ENCODE measurements at regions not wholly inside any gene's neighbourhood (a gene's known extent, or its start where the extent isn't known, plus 50 kb on each side); places are given as distances from the start of the nearest gene placed in this dataset.

- no peak for DNase-seq (ENCODE audit: low spot score)
Measured at GRCh38 chr3:103906304-103906703, 1460.4 kb upstream of the ALCAM start.

GRCh38 chr3:103906808-103907207 is 1459.9 kb upstream of the ALCAM start:
- peak; percentile 21 for DNase-seq (ENCODE audit: low spot score)

- no peak for DNase-seq (ENCODE audit: low spot score)
Measured at GRCh38 chr3:103907567-103907966, 1459.1 kb upstream of the ALCAM start.

- no peak for DNase-seq (ENCODE audit: low spot score)
Measured at GRCh38 chr3:103909395-103909794, 1457.3 kb upstream of the ALCAM start.

GRCh38 chr3:103918336-103918735 is 1448.4 kb upstream of the ALCAM start:
- DNase-seq (ENCODE audit: low spot score), result no peak

GRCh38 chr3:103919327-103919726 is 1447.4 kb upstream of the ALCAM start:
- no peak for DNase-seq (ENCODE audit: low spot score)

GRCh38 chr3:103923907-103924306 is 1442.8 kb upstream of the ALCAM start:
- no peak for DNase-seq (ENCODE audit: low spot score)

GRCh38 chr3:103924544-103924943 is 1442.2 kb upstream of the ALCAM start:
- DNase-seq (ENCODE audit: low spot score), result peak; percentile 53

GRCh38 chr3:103926936-103927335 is 1439.8 kb upstream of the ALCAM start:
- no peak for DNase-seq (ENCODE audit: low spot score)

- no peak for DNase-seq (ENCODE audit: low spot score)
Measured at GRCh38 chr3:103927896-103928295, 1438.8 kb upstream of the ALCAM start.

GRCh38 chr3:103937094-103937493 is 1429.6 kb upstream of the ALCAM start:
- no peak for DNase-seq (ENCODE audit: low spot score)

GRCh38 chr3:103947062-103947461 is 1419.6 kb upstream of the ALCAM start:
- DNase-seq (ENCODE audit: low spot score), result no peak

- no peak for DNase-seq (ENCODE audit: low spot score)
Measured at GRCh38 chr3:103949693-103950092, 1417.0 kb upstream of the ALCAM start.

- no peak for DNase-seq (ENCODE audit: low spot score)
Measured at GRCh38 chr3:103950676-103951075, 1416.0 kb upstream of the ALCAM start.

- DNase-seq (ENCODE audit: low spot score), result no peak
Measured at GRCh38 chr3:103953796-103954195, 1412.9 kb upstream of the ALCAM start.

- DNase-seq (ENCODE audit: low spot score), result no peak
Measured at GRCh38 chr3:103960819-103961218, 1405.9 kb upstream of the ALCAM start.

- no peak for DNase-seq (ENCODE audit: low spot score)
Measured at GRCh38 chr3:103963599-103963998, 1403.1 kb upstream of the ALCAM start.

- DNase-seq (ENCODE audit: low spot score), result no peak
Measured at GRCh38 chr3:103965764-103966163, 1400.9 kb upstream of the ALCAM start.

- DNase-seq (ENCODE audit: low spot score), result no peak
Measured at GRCh38 chr3:103966749-103967148, 1400.0 kb upstream of the ALCAM start.

GRCh38 chr3:103968131-103968530 is 1398.6 kb upstream of the ALCAM start:
- no peak for DNase-seq (ENCODE audit: low spot score)

GRCh38 chr3:103968751-103969150 is 1398.0 kb upstream of the ALCAM start:
- DNase-seq (ENCODE audit: low spot score), result no peak

- no peak for DNase-seq (ENCODE audit: low spot score)
Measured at GRCh38 chr3:103976931-103977339, 1389.8 kb upstream of the ALCAM start.

- no peak for DNase-seq (ENCODE audit: low spot score)
Measured at GRCh38 chr3:103977417-103977816, 1389.3 kb upstream of the ALCAM start.

- peak; percentile 22 for DNase-seq (ENCODE audit: low spot score)
Measured at GRCh38 chr3:103991461-103992115, 1375.1 kb upstream of the ALCAM start.

- DNase-seq (ENCODE audit: low spot score), result no peak
Measured at GRCh38 chr3:103992469-103992868, 1374.2 kb upstream of the ALCAM start.
